ENCODE measurements at regions not wholly inside any gene's neighbourhood (a gene's known extent, or its start where the extent isn't known, plus 50 kb on each side); places are given as distances from the start of the nearest gene placed in this dataset.
"Not testable (repeated sequence)": the region's sequence is repeated elsewhere in the genome, so short reads cannot be mapped to it uniquely, and the experiment has no call there.

GRCh38 chr2:8609357-8609811, 72.5 kb upstream of the ID2 start:
- H3K27me3 Mint-ChIP-seq: no peaks in the 10 kb centered on the region
- H3K4me3 Mint-ChIP-seq: no peak overlapping the region
- H3K27ac Mint-ChIP-seq: peak overlapping the region; percentile 83
- peaks cover 4% of the 10 kb centered on the region for H3K36me3 Mint-ChIP-seq (ENCODE audit: low read depth)
- H3K4me1 Mint-ChIP-seq (ENCODE audit: low read depth): peaks cover 36% of the 10 kb centered on the region
- peaks cover 11% of the 10 kb centered on the region for H3K9me3 Mint-ChIP-seq

- H3K27ac Mint-ChIP-seq; H3K36me3 Mint-ChIP-seq (ENCODE audit: low read depth); H3K4me3 Mint-ChIP-seq; H3K27me3 Mint-ChIP-seq: not testable (repeated sequence)
- peaks cover 11% of the 10 kb centered on the region for H3K9me3 Mint-ChIP-seq
- peaks cover 35% of the 10 kb centered on the region for H3K4me1 Mint-ChIP-seq (ENCODE audit: low read depth)
Measured at GRCh38 chr2:8610775-8611174, 71.1 kb upstream of the ID2 start.

GRCh38 chr2:8611246-8611645, 70.6 kb upstream of the ID2 start:
- Mint-ChIP-seq H3K36me3 (ENCODE audit: low read depth) (peaks cover 4% of the 10 kb centered on the region), H3K4me3 (no peak overlapping the region), H3K27me3 (no peaks in the 10 kb centered on the region), H3K9me3 (peaks cover 11% of the 10 kb centered on the region), H3K27ac (no peak overlapping the region), H3K4me1 (ENCODE audit: low read depth) (peaks cover 30% of the 10 kb centered on the region)

GRCh38 chr2:8611700-8612099, 70.2 kb upstream of the ID2 start:
- Mint-ChIP-seq H3K4me3 (no peak overlapping the region), H3K36me3 (ENCODE audit: low read depth) (peaks cover 4% of the 10 kb centered on the region), H3K9me3 (peaks cover 11% of the 10 kb centered on the region), H3K27me3 (no peaks in the 10 kb centered on the region), H3K4me1 (ENCODE audit: low read depth) (peaks cover 25% of the 10 kb centered on the region), H3K27ac (no peak overlapping the region)

- Mint-ChIP-seq H3K4me1 (ENCODE audit: low read depth) (peaks cover 16% of the 10 kb centered on the region), H3K36me3 (ENCODE audit: low read depth) (peaks cover 4% of the 10 kb centered on the region), H3K9me3 (peaks cover 11% of the 10 kb centered on the region), H3K27ac (no peak overlapping the region), H3K4me3 (no peak overlapping the region), H3K27me3 (no peaks in the 10 kb centered on the region)
Measured at GRCh38 chr2:8612734-8613179, 69.1 kb upstream of the ID2 start.

- H3K9me3 Mint-ChIP-seq: peaks cover 11% of the 10 kb centered on the region
- H3K27ac Mint-ChIP-seq; H3K36me3 Mint-ChIP-seq (ENCODE audit: low read depth); H3K4me1 Mint-ChIP-seq (ENCODE audit: low read depth); H3K27me3 Mint-ChIP-seq; H3K4me3 Mint-ChIP-seq: not testable (repeated sequence)
Measured at GRCh38 chr2:8613207-8613999, 68.5 kb upstream of the ID2 start.

- no peaks in the 10 kb centered on the region for H3K4me1 Mint-ChIP-seq (ENCODE audit: low read depth)
- peaks cover 4% of the 10 kb centered on the region for H3K36me3 Mint-ChIP-seq (ENCODE audit: low read depth)
- no peak overlapping the region for H3K4me3 Mint-ChIP-seq
- no peak overlapping the region for H3K27ac Mint-ChIP-seq
- H3K9me3 Mint-ChIP-seq: peaks cover 10% of the 10 kb centered on the region
- H3K27me3 Mint-ChIP-seq: no peaks in the 10 kb centered on the region
Measured at GRCh38 chr2:8614646-8615045, 67.2 kb upstream of the ID2 start.

GRCh38 chr2:8615252-8615575, 66.6 kb upstream of the ID2 start:
- no peak overlapping the region for H3K4me3 Mint-ChIP-seq
- H3K36me3 Mint-ChIP-seq (ENCODE audit: low read depth): peaks cover 2% of the 10 kb centered on the region
- no peaks in the 10 kb centered on the region for H3K4me1 Mint-ChIP-seq (ENCODE audit: low read depth)
- H3K27ac Mint-ChIP-seq: no peak overlapping the region
- H3K9me3 Mint-ChIP-seq: peaks cover 5% of the 10 kb centered on the region
- H3K27me3 Mint-ChIP-seq: peaks cover 5% of the 10 kb centered on the region

- no peak overlapping the region for H3K27ac Mint-ChIP-seq
- H3K4me1 Mint-ChIP-seq (ENCODE audit: low read depth): no peaks in the 10 kb centered on the region
- H3K36me3 Mint-ChIP-seq (ENCODE audit: low read depth): no peaks in the 10 kb centered on the region
Measured at GRCh38 chr2:8615576-8616281, 66.1 kb upstream of the ID2 start.

GRCh38 chr2:8617048-8617447, 64.8 kb upstream of the ID2 start:
- no peaks in the 10 kb centered on the region for H3K4me1 Mint-ChIP-seq (ENCODE audit: low read depth)
- H3K27me3 Mint-ChIP-seq: peaks cover 11% of the 10 kb centered on the region
- H3K9me3 Mint-ChIP-seq: no peaks in the 10 kb centered on the region

More at GRCh38 chr2:8615576-8616281, 66.1 kb upstream of the ID2 start:
- Mint-ChIP-seq H3K4me3 (no peak overlapping the region), H3K27me3 (peaks cover 10% of the 10 kb centered on the region), H3K9me3 (no peaks in the 10 kb centered on the region)

GRCh38 chr2:8617590-8617989, 64.3 kb upstream of the ID2 start:
- Mint-ChIP-seq H3K4me3 (no peak overlapping the region), H3K36me3 (ENCODE audit: low read depth) (no peaks in the 10 kb centered on the region), H3K9me3 (no peaks in the 10 kb centered on the region), H3K27me3 (peaks cover 11% of the 10 kb centered on the region), H3K27ac (no peak overlapping the region), H3K4me1 (ENCODE audit: low read depth) (no peaks in the 10 kb centered on the region)

More at GRCh38 chr2:8617048-8617447, 64.8 kb upstream of the ID2 start:
- H3K4me3 Mint-ChIP-seq: no peak overlapping the region
- no peak overlapping the region for H3K27ac Mint-ChIP-seq
- H3K36me3 Mint-ChIP-seq (ENCODE audit: low read depth): no peaks in the 10 kb centered on the region

GRCh38 chr2:8619071-8619470, 62.8 kb upstream of the ID2 start:
- Mint-ChIP-seq H3K9me3 (no peaks in the 10 kb centered on the region), H3K4me3 (no peak overlapping the region), H3K27me3 (peaks cover 11% of the 10 kb centered on the region), H3K4me1 (ENCODE audit: low read depth) (no peaks in the 10 kb centered on the region), H3K36me3 (ENCODE audit: low read depth) (no peaks in the 10 kb centered on the region), H3K27ac (no peak overlapping the region)

GRCh38 chr2:8620611-8621382, 61.1 kb upstream of the ID2 start:
- Mint-ChIP-seq H3K9me3 (no peaks in the 10 kb centered on the region), H3K27ac (no peak overlapping the region), H3K27me3 (peaks cover 11% of the 10 kb centered on the region), H3K4me1 (ENCODE audit: low read depth) (no peaks in the 10 kb centered on the region), H3K4me3 (no peak overlapping the region), H3K36me3 (ENCODE audit: low read depth) (no peaks in the 10 kb centered on the region)

- H3K27me3 Mint-ChIP-seq: peaks cover 11% of the 10 kb centered on the region
- H3K27ac Mint-ChIP-seq: no peak overlapping the region
- H3K4me3 Mint-ChIP-seq: no peak overlapping the region
- no peaks in the 10 kb centered on the region for H3K9me3 Mint-ChIP-seq
- no peaks in the 10 kb centered on the region for H3K4me1 Mint-ChIP-seq (ENCODE audit: low read depth)
- no peaks in the 10 kb centered on the region for H3K36me3 Mint-ChIP-seq (ENCODE audit: low read depth)
Measured at GRCh38 chr2:8622199-8622911, 59.5 kb upstream of the ID2 start.
